SU-DHL-6 (cell line): ENCODE measurements at regions not wholly inside any gene's neighbourhood (a gene's known extent, or its start where the extent isn't known, plus 50 kb on each side); places are given as distances from the start of the nearest gene placed in this dataset.

Experiments
- H2AFZ ChIP-seq: fragments of 200-600 bp; sonication (generic); 2 replicates; pipeline ENCODE4 v1.6.1; 2014; ENCODE audit warnings: low read depth, mild to moderate bottlenecking, moderate library complexity, mixed read lengths, antibody characterized with exemption, low read length; ENCODE audit not compliant: severe bottlenecking
- H3F3A ChIP-seq: fragments of 200-600 bp; shearing (Covaris generic); 2 replicates; pipeline ENCODE4 v1.6.0; 2016; ENCODE audit warnings: antibody characterized with exemption, mild to moderate bottlenecking; ENCODE audit not compliant: insufficient read depth
- H3K27ac ChIP-seq: fragments of 200-600 bp; sonication (generic); 2 replicates; pipeline ENCODE4 v1.5.1; 2016; ENCODE audit warnings: low read depth, mild to moderate bottlenecking, low read length, moderate library complexity, mixed read lengths
- H3K27me3 ChIP-seq: fragments of 200-600 bp; sonication (generic), shearing (Covaris generic); 2 replicates; pipeline ENCODE4 v1.6.0; 2014; ENCODE audit warnings: mild to moderate bottlenecking, low read length
- H3K36me3 ChIP-seq: fragments of 200-600 bp; sonication (generic); 2 replicates; pipeline ENCODE4 v1.6.1; 2014; ENCODE audit warnings: mild to moderate bottlenecking, low read length, mixed read lengths
- H3K4me2 ChIP-seq: fragments of 300-600, 200-600 bp; shearing (Covaris generic), sonication (generic); 2 replicates; pipeline ENCODE4 v1.6.0; 2014; ENCODE audit warnings: low read length, low read depth, mild to moderate bottlenecking; ENCODE audit not compliant: poor library complexity, severe bottlenecking
- H3K4me3 ChIP-seq: fragments of 200-600 bp; sonication (generic); 2 replicates; pipeline ENCODE4 v1.5.1; 2014; ENCODE audit warnings: antibody characterized with exemption, low read length, mild to moderate bottlenecking, mixed read lengths; ENCODE audit not compliant: insufficient read depth, poor library complexity, severe bottlenecking
- H3K79me2 ChIP-seq: fragments of 200-600 bp; sonication (generic); 2 replicates; pipeline ENCODE4 v1.6.1; 2014; ENCODE audit warnings: mild to moderate bottlenecking, low read length, moderate library complexity; ENCODE audit not compliant: insufficient read depth
- H3K9ac ChIP-seq: fragments of 200-600 bp; sonication (generic); 2 replicates; pipeline ENCODE4 v1.7.0; 2014; ENCODE audit warnings: mild to moderate bottlenecking, low read length
- H3K9me2 ChIP-seq: fragments of 200-600 bp; sonication (generic); replicated peaks from 2 replicates; pipeline ENCODE4 v1.6.1; 2014; ENCODE audit warnings: low read length; ENCODE audit not compliant: insufficient read depth
- H3K9me3 ChIP-seq: fragments of 200-600 bp; sonication (generic); 2 replicates; pipeline ENCODE4 v1.6.1; 2014; ENCODE audit warnings: low read length, mixed read lengths; ENCODE audit not compliant: insufficient read depth
- H4K20me1 ChIP-seq: fragments of 200-600 bp; sonication (generic); 2 replicates; pipeline ENCODE4 v1.6.1; 2014; ENCODE audit warnings: low read depth, mild to moderate bottlenecking, antibody characterized with exemption, low read length, moderate library complexity, mixed read lengths
- EZH2phosphoT487 ChIP-seq: fragments of 200-600 bp; sonication (generic), shearing (Covaris generic); conservative IDR thresholded peaks from 2 replicates; pipeline ENCODE4 v1.6.1; 2018; ENCODE audit warnings: mild to moderate bottlenecking, antibody characterized with exemption, low read length, moderate library complexity, mixed read lengths
- TF ChIP-seq, protein P1 (sequence below): fragments of 200-600 bp; sonication (generic); IDR thresholded peaks from one replicate; pipeline ENCODE4 v1.5.1; 2017; ENCODE audit warnings: antibody characterized with exemption, mild to moderate bottlenecking, low read length, moderate library complexity; ENCODE audit not compliant: insufficient read depth, poor library complexity, severe bottlenecking

- H3K27me3 ChIP-seq = no peaks in the 10 kb centered on the region
- H3K27ac ChIP-seq = no peak overlapping the region
These were observed 178.7 kb upstream of the TRAM1L1 start for GRCh38 chr4:117264072-117264471.

DNA sequence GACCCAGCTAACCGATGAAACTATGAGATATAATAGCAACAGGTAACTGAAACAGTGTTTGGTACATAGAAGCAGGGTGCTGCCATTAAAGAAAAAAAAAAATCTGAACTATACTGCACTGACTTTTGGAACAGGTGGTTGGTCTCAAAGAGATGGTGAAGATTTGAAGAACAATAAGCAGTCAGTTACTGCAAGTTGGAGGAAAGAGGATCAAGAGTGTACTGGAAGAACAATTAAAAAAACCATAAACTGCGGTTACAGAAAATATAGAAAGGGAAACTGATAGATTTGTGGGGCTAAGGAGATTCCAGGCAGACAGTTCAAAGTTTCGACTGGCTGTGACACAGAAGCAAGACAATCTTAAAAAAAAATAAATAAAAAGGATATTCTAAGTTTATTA is 181.9 kb upstream of the TRAM1L1 start:
- Histone ChIP-seq H2AFZ (no peak overlapping the region), H3K9me3 (no peaks in the 10 kb centered on the region), H3K27ac (no peak overlapping the region), H3K4me3 (no peak overlapping the region), H3K9ac (no peak overlapping the region), H3K36me3 (no peaks in the 10 kb centered on the region), H3K4me2 (no peak overlapping the region), H4K20me1 (no peaks in the 10 kb centered on the region), H3F3A (no peaks in the 10 kb centered on the region), H3K79me2 (no peaks in the 10 kb centered on the region), H3K9me2 (no peaks in the 10 kb centered on the region), H3K27me3 (no peaks in the 10 kb centered on the region)
- TF ChIP-seq, protein P1, sequence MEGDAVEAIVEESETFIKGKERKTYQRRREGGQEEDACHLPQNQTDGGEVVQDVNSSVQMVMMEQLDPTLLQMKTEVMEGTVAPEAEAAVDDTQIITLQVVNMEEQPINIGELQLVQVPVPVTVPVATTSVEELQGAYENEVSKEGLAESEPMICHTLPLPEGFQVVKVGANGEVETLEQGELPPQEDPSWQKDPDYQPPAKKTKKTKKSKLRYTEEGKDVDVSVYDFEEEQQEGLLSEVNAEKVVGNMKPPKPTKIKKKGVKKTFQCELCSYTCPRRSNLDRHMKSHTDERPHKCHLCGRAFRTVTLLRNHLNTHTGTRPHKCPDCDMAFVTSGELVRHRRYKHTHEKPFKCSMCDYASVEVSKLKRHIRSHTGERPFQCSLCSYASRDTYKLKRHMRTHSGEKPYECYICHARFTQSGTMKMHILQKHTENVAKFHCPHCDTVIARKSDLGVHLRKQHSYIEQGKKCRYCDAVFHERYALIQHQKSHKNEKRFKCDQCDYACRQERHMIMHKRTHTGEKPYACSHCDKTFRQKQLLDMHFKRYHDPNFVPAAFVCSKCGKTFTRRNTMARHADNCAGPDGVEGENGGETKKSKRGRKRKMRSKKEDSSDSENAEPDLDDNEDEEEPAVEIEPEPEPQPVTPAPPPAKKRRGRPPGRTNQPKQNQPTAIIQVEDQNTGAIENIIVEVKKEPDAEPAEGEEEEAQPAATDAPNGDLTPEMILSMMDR = no peak
- TF ChIP-seq EZH2phosphoT487 = no peak

More at GRCh38 chr4:117264072-117264471, 178.7 kb upstream of the TRAM1L1 start:
- Histone ChIP-seq H3K4me2 (no peak overlapping the region), H3F3A (no peaks in the 10 kb centered on the region), H4K20me1 (no peaks in the 10 kb centered on the region), H3K36me3 (no peaks in the 10 kb centered on the region), H3K9me3 (no peaks in the 10 kb centered on the region), H3K4me3 (no peak overlapping the region), H2AFZ (no peak overlapping the region), H3K9ac (no peak overlapping the region), H3K9me2 (no peaks in the 10 kb centered on the region), H3K79me2 (no peaks in the 10 kb centered on the region)
- TF ChIP-seq EZH2phosphoT487 = no peak
- TF ChIP-seq, protein P1 = no peak

DNA sequence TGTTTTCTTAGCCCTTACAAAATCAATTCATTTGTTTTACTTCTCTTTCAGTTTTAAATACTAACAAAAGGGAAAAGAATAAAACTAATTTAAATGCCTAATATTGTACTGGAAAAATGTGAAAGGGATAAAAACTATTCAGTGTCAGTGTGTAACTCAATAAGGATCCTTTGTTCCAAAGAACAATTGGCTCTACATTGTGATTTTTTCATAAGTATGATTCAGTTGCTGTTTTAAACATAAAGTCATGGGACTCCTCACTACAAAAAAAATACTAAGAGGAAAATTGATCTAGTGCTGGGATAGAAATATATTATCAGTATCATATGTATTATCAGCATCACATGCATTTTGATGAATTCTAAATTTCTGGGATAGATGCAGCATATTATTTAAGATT is 199.4 kb upstream of the TRAM1L1 start:
- H3K79me2 ChIP-seq = no peaks in the 10 kb centered on the region
- H4K20me1 ChIP-seq = no peaks in the 10 kb centered on the region
- H3K36me3 ChIP-seq = no peaks in the 10 kb centered on the region
- TF ChIP-seq, protein P1 = no peak
- TF ChIP-seq EZH2phosphoT487 = no peak
- no peak overlapping the region for H3K27ac ChIP-seq
- no peaks in the 10 kb centered on the region for H3K27me3 ChIP-seq
- H3F3A ChIP-seq = no peaks in the 10 kb centered on the region
- H3K9me3 ChIP-seq = no peaks in the 10 kb centered on the region
- H3K4me2 ChIP-seq = no peak overlapping the region
- H3K9ac ChIP-seq = no peak overlapping the region
- no peak overlapping the region for H3K4me3 ChIP-seq
- no peaks in the 10 kb centered on the region for H3K9me2 ChIP-seq
- no peak overlapping the region for H2AFZ ChIP-seq

DNA sequence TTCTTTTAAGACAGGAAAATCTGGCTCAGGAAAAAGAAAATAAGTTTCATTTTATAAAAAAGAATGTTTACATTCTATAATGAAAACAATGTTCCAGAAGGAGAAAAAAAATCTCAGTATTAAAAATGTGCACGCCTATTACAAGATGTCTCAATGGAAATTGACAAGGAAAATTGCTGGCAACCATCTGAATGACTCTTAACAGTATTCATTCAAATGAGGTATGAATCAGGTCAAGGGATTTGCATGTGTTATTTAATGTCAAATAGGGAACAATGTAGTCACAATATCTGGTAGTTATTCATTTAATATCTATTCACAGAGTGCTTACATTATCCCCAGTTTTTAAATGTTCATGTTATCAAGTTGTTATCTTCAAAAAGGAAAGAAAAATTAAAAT is 208.4 kb upstream of the TRAM1L1 start:
- Histone ChIP-seq H3K27me3 (no peaks in the 10 kb centered on the region), H3K9me3 (no peaks in the 10 kb centered on the region), H3K4me3 (no peak overlapping the region), H3F3A (no peaks in the 10 kb centered on the region), H4K20me1 (no peaks in the 10 kb centered on the region), H3K79me2 (no peaks in the 10 kb centered on the region), H3K36me3 (no peaks in the 10 kb centered on the region), H3K27ac (no peak overlapping the region), H3K9me2 (no peaks in the 10 kb centered on the region), H3K9ac (no peak overlapping the region), H3K4me2 (no peak overlapping the region), H2AFZ (no peak overlapping the region)
- no peak for TF ChIP-seq EZH2phosphoT487
- TF ChIP-seq, protein P1 = no peak
